T follicular helper cell (primary cell): ENCODE measurements at regions not wholly inside any gene's neighbourhood (a gene's known extent, or its start where the extent isn't known, plus 50 kb on each side); places are given as distances from the start of the nearest gene placed in this dataset.
"Not testable (repeated sequence)": the region's sequence is repeated elsewhere in the genome, so short reads cannot be mapped to it uniquely, and the experiment has no call there.

Experiments
- DNase-seq: peaks from one replicate; pipeline ENCODE4 v3.0.0-alpha.2; 2020; ENCODE audit warnings: low read depth

GRCh38 chr21:15278279-15278678 lies 213.5 kb upstream of the NRIP1 start:
- no peak for DNase-seq

GRCh38 chr21:15278851-15279250 lies 214.1 kb upstream of the NRIP1 start:
- no peak for DNase-seq

GRCh38 chr21:15279482-15279881 lies 214.7 kb upstream of the NRIP1 start:
- no peak for DNase-seq

GRCh38 chr21:15281714-15282113 lies 216.9 kb upstream of the NRIP1 start:
- DNase-seq: no peak

GRCh38 chr21:15282665-15283064 lies 217.9 kb upstream of the NRIP1 start:
- no peak for DNase-seq

GRCh38 chr21:15283138-15283537 lies 218.3 kb upstream of the NRIP1 start:
- DNase-seq: no peak

GRCh38 chr21:15283789-15284188 lies 219.0 kb upstream of the NRIP1 start:
- no peak for DNase-seq

GRCh38 chr21:15285556-15285955 lies 220.8 kb upstream of the NRIP1 start:
- DNase-seq: no peak

GRCh38 chr21:15289246-15289645 lies 224.4 kb upstream of the NRIP1 start:
- DNase-seq: no peak

GRCh38 chr21:15289896-15290841 lies 225.4 kb upstream of the NRIP1 start:
- no peak for DNase-seq

GRCh38 chr21:15291621-15292266 lies 226.9 kb upstream of the NRIP1 start:
- DNase-seq: no peak

- no peak for DNase-seq
These were observed 228.4 kb upstream of the NRIP1 start for GRCh38 chr21:15293240-15293639.

- no peak for DNase-seq
These were observed 231.1 kb upstream of the NRIP1 start for GRCh38 chr21:15295875-15296274.

- no peak for DNase-seq
These were observed 233.0 kb upstream of the NRIP1 start for GRCh38 chr21:15297824-15298223.

GRCh38 chr21:15298306-15298705 lies 233.5 kb upstream of the NRIP1 start:
- no peak for DNase-seq

- DNase-seq: not testable (repeated sequence)
These were observed 234.0 kb upstream of the NRIP1 start for GRCh38 chr21:15298755-15299154.

- DNase-seq: no peak
These were observed 235.3 kb upstream of the NRIP1 start for GRCh38 chr21:15300131-15300530.

GRCh38 chr21:15301014-15301413 lies 236.2 kb upstream of the NRIP1 start:
- DNase-seq: no peak

GRCh38 chr21:15301736-15302135 lies 236.9 kb upstream of the NRIP1 start:
- DNase-seq: no peak

- no peak for DNase-seq
These were observed 241.5 kb upstream of the NRIP1 start for GRCh38 chr21:15306271-15306670.

- DNase-seq: no peak
These were observed 243.5 kb upstream of the NRIP1 start for GRCh38 chr21:15308333-15308732.

- no peak for DNase-seq
These were observed 244.3 kb upstream of the NRIP1 start for GRCh38 chr21:15309022-15309590.

GRCh38 chr21:15309721-15310120 lies 244.9 kb upstream of the NRIP1 start:
- no peak for DNase-seq
